GM18519 (cell line): ENCODE measurements at regions not wholly inside any gene's neighbourhood (a gene's known extent, or its start where the extent isn't known, plus 50 kb on each side); places are given as distances from the start of the nearest gene placed in this dataset.
"Not testable (repeated sequence)": the region's sequence is repeated elsewhere in the genome, so short reads cannot be mapped to it uniquely, and the experiment has no call there.

ENCODE experiments used
- ATAC-seq: cut with Tn5 transposase; IDR thresholded peaks from one replicate; pipeline ENCODE4 v1.9.1; 2021; ENCODE audit warnings: mild to moderate bottlenecking, moderate library complexity; ENCODE audit not compliant: unreplicated experiment, low FRiP score

GRCh38 chr7:91446819-91447218, 182.6 kb downstream of the FZD1 start:
- no peak for ATAC-seq

GRCh38 chr7:91455411-91455810, 191.2 kb downstream of the FZD1 start:
- no peak for ATAC-seq

- no peak for ATAC-seq
Observed at GRCh38 chr7:91457208-91457607, 193.0 kb downstream of the FZD1 start.

- ATAC-seq: no peak
Observed at GRCh38 chr7:91459539-91459938, 195.3 kb downstream of the FZD1 start.

- ATAC-seq: no peak
Observed at GRCh38 chr7:91462316-91462715, 198.1 kb downstream of the FZD1 start.

GRCh38 chr7:91463330-91463729, 199.1 kb downstream of the FZD1 start:
- ATAC-seq: no peak

- ATAC-seq: no peak
Observed at GRCh38 chr7:91465595-91466061, 201.4 kb downstream of the FZD1 start.

- ATAC-seq: no peak
Observed at GRCh38 chr7:91468256-91468655, 204.0 kb downstream of the FZD1 start.

- ATAC-seq: no peak
Observed at GRCh38 chr7:91473619-91474018, 209.4 kb downstream of the FZD1 start.

GRCh38 chr7:91474074-91474473, 209.8 kb downstream of the FZD1 start:
- ATAC-seq: no peak

- ATAC-seq: not testable (repeated sequence)
Observed at GRCh38 chr7:91480470-91480869, 216.2 kb downstream of the FZD1 start.

- no peak for ATAC-seq
Observed at GRCh38 chr7:91491868-91492267, 227.6 kb downstream of the FZD1 start.

- no peak for ATAC-seq
Observed at GRCh38 chr7:91492317-91492716, 228.1 kb downstream of the FZD1 start.

- ATAC-seq: no peak
Observed at GRCh38 chr7:91492773-91493172, 228.5 kb downstream of the FZD1 start.

- no peak for ATAC-seq
Observed at GRCh38 chr7:91494450-91494849, 230.2 kb downstream of the FZD1 start.

GRCh38 chr7:91496251-91496820, 232.1 kb downstream of the FZD1 start:
- no peak for ATAC-seq

- not testable (repeated sequence) for ATAC-seq
Observed at GRCh38 chr7:91497277-91497676, 233.0 kb downstream of the FZD1 start.

- ATAC-seq: no peak
Observed at GRCh38 chr7:91503934-91504555, 239.8 kb downstream of the FZD1 start.

GRCh38 chr7:91504919-91505318, 240.7 kb downstream of the FZD1 start:
- ATAC-seq: no peak

GRCh38 chr7:91506966-91507365, 242.7 kb downstream of the FZD1 start:
- ATAC-seq: not testable (repeated sequence)

- not testable (repeated sequence) for ATAC-seq
Observed at GRCh38 chr7:91511861-91512260, 247.6 kb downstream of the FZD1 start.

- ATAC-seq: no peak
Observed at GRCh38 chr7:91512958-91513357, 248.7 kb downstream of the FZD1 start.
